ENCODE measurements at regions not wholly inside any gene's neighbourhood (a gene's known extent, or its start where the extent isn't known, plus 50 kb on each side); places are given as distances from the start of the nearest gene placed in this dataset.
"Not testable (repeated sequence)": the region's sequence is repeated elsewhere in the genome, so short reads cannot be mapped to it uniquely, and the experiment has no call there.

DNA sequence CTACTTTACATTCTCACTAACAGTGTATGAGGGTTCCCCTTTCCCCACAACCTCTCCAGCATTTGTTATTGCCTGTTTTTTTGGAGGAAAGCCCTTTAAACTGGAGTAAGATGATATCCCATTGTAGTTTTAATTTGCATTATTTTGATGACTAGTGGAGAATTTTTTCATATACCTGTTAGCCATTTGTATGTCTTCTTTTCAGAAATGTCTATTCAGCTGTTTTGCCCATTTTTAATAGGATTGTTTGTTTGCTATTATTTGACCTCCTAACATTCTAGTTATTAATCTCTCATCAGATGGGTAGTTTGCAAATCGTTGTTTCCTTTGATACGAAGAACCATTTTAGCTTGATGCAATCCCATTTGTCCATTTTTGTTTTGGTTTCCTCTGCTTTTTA lies 165.0 kb downstream of the GLUL start:
- DNase-seq, result no peak

GRCh38 chr1:182225755-182226154 lies 164.2 kb upstream of the ZNF648 start:
- not testable (repeated sequence) for DNase-seq

GRCh38 chr1:182221990-182222389 lies 160.5 kb upstream of the ZNF648 start:
- DNase-seq, result not testable (repeated sequence)

DNA sequence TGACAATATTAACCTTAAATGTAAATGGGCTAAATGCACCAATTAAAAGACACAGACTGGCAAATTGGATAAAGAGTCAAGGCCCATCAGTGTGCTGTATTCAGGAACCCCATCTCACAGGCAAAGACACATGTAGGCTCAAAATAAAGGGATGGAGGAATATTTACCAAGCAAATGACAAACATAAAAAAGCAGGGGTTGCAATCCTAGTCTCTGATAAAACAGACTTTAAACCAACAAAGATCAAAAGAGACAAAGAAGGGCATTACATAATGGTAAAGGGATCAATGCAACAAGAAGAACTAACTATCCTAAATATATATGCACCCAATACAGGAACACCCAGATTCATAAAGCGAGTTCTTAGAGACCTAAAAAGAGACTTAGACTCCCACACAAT lies 159.9 kb upstream of the ZNF648 start:
- DNase-seq, result not testable (repeated sequence)

GRCh38 chr1:182217967-182218366 lies 156.5 kb upstream of the ZNF648 start:
- DNase-seq, result no peak

DNA sequence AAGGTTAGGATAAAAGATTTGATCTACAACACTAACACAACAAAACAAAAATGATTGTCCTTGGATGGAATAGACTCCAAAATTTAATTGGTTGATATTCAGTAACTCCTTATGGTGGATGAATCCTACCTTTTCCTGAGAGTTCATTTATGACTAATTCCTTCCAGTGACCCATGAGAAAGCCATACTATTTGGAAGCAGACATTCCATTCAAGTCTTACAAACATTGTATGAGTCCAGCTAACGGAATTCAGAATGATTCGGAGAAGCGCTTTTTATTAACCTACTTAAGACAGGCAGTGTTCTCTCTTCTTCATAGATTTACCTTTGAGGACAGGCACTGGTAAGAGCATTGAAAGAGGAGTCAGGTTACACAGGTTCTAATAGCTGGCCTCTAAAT lies 155.6 kb upstream of the ZNF648 start:
- no peak for DNase-seq

DNA sequence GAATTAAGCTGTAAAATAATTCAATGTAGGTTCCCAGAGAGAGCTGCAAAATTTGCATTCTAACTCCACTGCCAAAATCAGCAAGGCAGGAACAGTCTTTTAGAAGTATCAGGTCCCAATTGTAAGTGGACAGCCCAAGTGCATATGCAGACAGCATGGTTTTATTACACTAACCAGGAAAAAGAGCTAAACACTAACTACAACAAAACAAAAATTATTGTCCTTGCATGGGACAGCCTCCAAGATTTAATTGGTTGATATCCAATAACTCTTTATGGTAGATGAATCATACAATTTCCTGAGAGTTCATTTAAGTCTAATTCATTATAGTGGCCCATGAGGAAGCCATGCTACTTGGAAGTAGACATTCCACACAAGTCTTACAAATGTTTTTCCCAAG lies 154.3 kb upstream of the ZNF648 start:
- peak; percentile 47 for DNase-seq

DNA sequence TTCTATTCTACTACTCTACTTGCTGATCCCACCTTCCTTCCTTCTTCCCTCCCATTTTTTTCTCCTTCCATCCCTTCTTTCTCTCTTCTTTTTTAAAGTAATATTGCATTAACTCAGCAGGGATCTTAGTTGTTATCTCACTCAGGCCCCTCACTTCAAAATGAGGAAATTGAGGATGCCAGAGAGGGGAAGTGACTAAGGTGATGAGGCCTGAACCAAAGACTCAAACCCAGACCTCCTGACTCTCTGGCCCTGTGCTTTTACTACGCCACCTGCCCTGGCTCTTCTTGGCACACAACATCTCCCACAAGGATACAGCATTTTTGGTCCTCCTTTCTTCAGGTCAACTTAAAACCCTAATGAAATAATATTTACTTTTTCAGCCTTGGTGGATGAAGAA lies 151.7 kb upstream of the ZNF648 start:
- DNase-seq, result no peak

DNA sequence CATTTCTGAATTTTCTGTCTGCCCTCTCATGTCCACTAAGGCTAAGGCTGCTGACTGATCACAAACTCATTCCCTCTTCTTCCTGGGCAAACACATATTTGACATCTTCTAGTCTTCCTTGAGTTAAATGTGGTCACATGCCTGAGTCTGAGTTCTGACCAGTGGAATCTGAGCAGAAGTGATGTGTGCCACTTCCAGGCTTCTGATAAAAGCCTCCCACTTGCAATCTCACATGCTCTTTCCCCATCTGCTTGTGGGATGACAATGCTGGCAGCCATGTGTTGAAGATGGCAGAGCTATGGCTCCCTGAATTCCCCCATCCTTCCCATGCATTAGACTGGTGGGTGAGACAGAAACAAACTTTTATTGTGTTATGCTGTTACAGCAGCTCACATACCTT lies 149.9 kb upstream of the ZNF648 start:
- DNase-seq, result no peak

DNA sequence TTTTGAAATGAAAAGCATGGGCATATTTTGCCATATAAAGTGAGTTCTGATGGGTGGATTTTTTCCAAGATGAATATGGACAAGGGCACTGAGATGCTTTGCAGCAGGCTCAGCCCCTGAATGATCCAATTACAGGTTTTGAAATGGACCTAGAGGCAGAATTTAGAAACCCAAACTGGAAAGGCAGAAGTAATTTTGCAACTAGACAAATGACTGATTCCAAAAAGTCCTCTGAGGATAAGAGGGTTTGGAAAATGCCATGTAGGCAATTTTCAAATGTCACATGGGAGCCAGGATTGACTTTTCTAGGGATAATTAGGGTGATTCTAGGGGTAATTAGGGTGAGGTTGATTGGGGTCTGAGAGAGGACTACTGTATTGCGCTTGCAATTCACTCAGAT lies 148.9 kb upstream of the ZNF648 start:
- DNase-seq, result no peak

GRCh38 chr1:182207300-182207699 lies 145.8 kb upstream of the ZNF648 start:
- no peak for DNase-seq

DNA sequence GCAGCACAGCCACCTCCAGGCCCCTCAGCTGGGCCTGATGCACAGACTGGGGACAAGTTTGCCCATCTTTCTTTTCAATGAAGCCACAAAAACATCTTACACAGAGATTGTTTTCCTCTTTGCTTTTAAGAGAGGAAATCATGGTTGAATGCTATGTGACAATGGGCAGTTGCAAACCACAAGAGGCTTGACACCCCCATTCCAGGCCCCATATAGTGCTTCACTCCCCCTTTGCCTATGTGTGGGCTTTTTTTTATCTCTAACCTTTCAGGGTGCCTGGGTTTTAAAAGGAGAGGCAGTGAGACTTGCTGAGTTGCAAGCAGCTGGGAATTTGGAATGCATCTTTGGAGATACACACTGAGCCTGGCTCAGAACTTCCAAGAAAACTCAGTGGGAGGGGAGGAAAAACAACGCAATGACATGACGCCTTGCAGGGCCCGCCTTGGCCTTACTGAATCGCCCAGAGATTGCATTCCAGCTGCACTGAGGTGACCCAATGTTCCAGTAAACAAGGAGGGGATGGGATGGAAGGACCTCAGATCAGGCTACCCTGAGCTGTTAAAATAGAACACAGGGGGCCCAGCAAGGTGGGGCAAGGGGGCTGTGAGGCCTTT lies 145.2 kb upstream of the ZNF648 start:
- peak; percentile 67 for DNase-seq

- DNase-seq, result no peak
Observed at GRCh38 chr1:182205351-182206022, 144.0 kb upstream of the ZNF648 start.

- no peak for DNase-seq
Observed at GRCh38 chr1:182203191-182203875, 141.8 kb upstream of the ZNF648 start.

DNA sequence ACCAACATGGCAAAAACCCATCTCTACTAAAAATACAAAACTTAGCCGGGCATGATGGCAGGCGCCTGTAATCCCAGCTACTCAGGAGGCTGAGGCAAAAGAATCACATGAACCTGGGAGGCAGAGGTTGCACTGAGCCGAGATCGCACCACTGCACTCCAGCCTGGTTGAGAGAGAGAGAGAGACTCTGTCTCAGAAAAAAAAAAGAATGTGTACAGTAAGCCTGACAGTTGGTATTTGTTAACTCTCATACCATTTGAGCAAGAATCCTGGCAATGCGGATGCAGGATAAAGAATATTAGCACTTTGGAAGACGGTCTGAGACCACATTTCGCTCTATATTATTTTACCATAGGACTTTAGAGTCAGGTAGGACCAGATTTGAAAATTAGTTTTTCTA lies 140.0 kb upstream of the ZNF648 start:
- DNase-seq, result not testable (repeated sequence)

DNA sequence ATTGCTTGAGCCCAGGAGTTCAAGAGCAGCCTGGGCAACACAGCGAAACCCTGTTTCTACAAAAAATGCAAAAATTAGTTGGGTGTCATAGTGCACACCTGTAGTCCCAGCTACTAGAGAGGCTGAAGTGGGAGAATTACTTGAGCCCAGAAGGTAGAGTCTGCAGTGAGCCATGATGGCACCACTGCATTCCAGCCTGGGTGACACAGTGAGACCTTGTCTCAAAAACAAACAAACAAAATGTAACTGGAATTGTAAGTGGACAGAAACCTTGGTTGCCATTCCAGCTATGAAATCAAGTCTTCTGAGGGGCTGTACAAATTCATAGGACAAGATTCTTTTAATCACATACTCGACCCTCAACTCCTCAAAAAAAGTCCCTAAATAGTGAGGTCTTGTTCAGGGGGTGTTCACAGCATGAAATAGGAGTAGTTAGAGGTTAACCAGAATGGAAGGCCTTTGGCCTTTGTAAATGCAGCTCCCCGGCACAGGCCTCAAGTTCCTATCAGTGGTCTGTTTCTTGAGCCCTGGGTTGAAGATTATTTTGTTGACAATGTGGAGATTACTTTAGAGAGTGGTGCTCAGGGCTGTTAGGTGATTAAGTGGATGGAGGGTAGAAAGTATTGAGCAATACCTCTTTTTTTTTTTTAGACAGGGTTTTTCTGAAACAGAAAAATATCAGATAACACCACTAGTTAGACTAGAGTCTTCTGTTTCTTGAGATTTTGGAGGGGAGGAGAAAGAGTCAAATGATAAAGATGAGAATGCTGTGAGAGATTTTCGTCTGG lies 138.7 kb upstream of the ZNF648 start:
- DNase-seq, result no peak

DNA sequence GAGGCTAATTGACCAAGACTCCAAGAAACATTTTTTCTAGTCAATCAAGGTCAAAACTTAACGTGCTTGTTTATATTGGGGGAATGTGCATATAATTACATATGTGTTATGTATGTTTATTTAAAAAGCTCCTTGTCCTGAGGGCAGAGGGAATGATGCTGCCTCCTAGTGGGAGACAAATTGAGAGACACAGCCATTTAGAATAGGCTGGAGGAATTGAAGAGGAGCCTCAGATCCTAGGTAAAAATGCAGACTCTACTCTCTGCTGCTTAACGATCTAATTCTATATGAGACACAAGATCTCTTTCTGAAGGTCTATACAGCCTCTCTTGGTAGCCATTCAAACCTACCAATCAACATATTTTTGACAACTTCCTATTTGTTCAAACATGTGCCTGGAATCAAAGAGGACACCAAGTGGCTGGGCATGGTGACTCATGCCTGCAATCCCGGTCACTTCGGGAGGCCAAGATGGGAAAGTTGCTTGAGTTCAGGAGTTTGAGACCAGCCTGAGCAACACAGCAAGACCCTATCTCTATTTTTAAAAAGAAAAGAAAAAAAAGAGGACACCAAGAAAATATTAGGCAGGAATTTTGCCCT lies 136.6 kb upstream of the ZNF648 start:
- no peak for DNase-seq

GRCh38 chr1:182196897-182197870 lies 135.7 kb upstream of the ZNF648 start:
- DNase-seq, result peak; percentile 66

DNA sequence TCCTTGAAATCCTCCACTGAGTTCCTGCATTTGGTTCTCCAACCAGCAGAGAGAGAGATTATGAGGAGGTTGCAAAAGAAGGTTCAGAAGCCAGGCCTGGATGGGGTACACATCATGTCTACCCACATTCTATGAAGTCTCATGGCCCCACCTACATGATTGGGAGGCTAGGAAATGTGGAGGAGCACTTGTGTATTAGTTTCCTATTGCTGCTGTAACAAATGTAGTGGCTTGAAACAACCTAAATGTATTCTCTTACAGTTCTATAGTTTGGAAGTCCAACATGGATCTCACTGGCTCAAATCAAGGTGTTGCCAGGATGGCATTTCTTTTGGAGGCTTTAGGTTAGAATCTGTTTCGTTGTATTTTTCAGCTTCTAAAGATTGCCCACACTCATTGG lies 134.2 kb upstream of the ZNF648 start:
- DNase-seq, result no peak

DNA sequence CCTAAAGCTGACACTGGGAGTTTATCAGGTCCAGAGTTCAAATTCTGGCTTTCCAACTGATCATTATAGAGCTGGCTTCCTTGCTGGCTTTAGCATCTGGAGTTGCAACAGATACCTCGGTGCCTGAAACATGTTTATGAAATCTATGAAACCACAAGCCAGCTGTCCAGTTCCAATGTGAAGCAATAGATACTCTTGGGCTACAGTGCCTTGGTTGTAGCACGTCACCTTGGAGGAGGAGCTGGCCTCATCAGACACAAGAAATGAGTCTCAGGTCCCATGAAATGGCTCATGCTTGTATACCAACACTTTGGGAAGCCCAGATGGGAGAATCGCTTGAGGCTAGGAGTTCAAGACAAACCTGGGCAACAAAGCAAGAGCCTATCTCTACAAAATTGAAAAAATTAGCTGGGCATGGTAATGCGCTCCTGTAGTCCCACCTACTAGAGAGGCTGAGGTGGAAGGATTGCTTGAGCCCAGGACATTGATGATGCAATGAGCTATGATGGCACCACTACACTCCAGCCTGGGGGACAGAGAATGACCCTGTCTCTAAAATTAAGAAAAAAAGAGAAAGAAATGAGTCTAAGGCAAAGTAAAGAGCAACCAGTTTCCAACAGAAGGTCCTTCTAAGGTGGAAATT lies 132.5 kb upstream of the ZNF648 start:
- no peak for DNase-seq

DNA sequence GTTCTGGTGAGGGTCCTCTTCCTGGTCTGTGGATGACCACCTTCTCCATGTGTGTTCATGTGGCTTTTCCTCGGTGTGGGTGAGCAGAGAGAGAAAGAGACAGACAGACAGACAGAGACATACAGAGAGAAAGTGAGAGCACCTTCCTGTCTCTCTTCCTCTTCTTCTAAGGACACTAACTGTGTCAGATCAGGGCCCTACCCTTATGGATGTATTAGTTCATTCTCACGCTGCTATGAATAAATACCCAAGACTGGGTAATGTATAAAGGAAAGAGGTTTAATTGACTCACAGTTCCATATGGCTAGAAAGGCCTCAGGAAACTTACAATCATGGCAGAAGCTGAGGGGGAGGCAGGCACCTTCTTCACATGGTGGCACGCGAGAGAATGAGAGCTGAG lies 131.5 kb upstream of the ZNF648 start:
- no peak for DNase-seq
